K562 (cell line): ENCODE measurements at regions not wholly inside any gene's neighbourhood (a gene's known extent, or its start where the extent isn't known, plus 50 kb on each side); places are given as distances from the start of the nearest gene placed in this dataset.

Source experiments
- ATAC-seq: fragments of 200-7000 bp; cut with Tn5 transposase; 3 replicates; pipeline ENCODE4 v1.9.1; 2020; ENCODE audit warnings: moderate library complexity
- BruUV-seq: library from RNA; stranded (reverse); fragments of 400-500 nt; replicated peaks from 2 replicates; lab custom pipeline; 2021; lab: Mats Ljungman, UMichigan
- CTCF ChIA-PET: fragments of 300-600 bp; formaldehyde crosslinking; extraction: SDS; loops from one replicate; lab custom pipeline; 2021; ENCODE audit warnings: low intra/inter-chr PET ratio; lab: Yijun Ruan, JAX
- POLR2A ChIA-PET: fragments of 300-600, 350-650 bp; sonication (Branson Sonifier 250); formaldehyde crosslinking; extraction: SDS; loops from one replicate; lab custom pipeline; 2021; ENCODE audit warnings: antibody characterized with exemption, inconsistent platforms; lab: Yijun Ruan, JAX
- DNase-seq, 4 experiments: peaks; one replicate each; pipeline versions ENCODE4 v3.0.0 to v3.0.0-alpha.2; 2011 to 2018; ENCODE audit warnings: low spot score in 3 of 4, mixed read lengths in 3 of 4; ENCODE audit errors: extremely low read depth in 1 of 4
- FAIRE-seq: peaks from 2 replicates; lab custom pipeline; 2011; peaks lifted over from hg19 to GRCh38; lab: Jason Lieb, UNC
- H2AFZ ChIP-seq: 2 replicates; pipeline ENCODE4 v1.6.0; 2011; ENCODE audit warnings: low read depth, low read length, control low read depth, inconsistent platforms
- H3K27ac ChIP-seq: fragments of 200-600 bp; 3 replicates; pipeline ENCODE4 v1.8.0; 2011; ENCODE audit warnings: low read depth, mild to moderate bottlenecking, control low read depth, inconsistent platforms, low read length, moderate library complexity, mixed read lengths; ENCODE audit errors: extremely low read depth
- H3K27me3 ChIP-seq, 2 experiments: fragments of 300-600 bp in 1 of 2; 2 replicates in 1 of 2; 3 replicates in 1 of 2; pipeline versions ENCODE4 v1.6.0 to v1.8.0; 2011; ENCODE audit warnings: inconsistent platforms in 2 of 2, low read length in 2 of 2, mild to moderate bottlenecking in 1 of 2, mixed read lengths in 1 of 2, moderate library complexity in 1 of 2; ENCODE audit not compliant: control insufficient read depth in 2 of 2, insufficient read depth in 2 of 2
- H3K36me3 ChIP-seq: fragments of 300-600 bp; 3 replicates; pipeline ENCODE4 v1.8.0; 2011; ENCODE audit warnings: mild to moderate bottlenecking, low read length, inconsistent platforms; ENCODE audit not compliant: control insufficient read depth, insufficient read depth
- H3K4me1 ChIP-seq, 2 experiments: fragments of 200-600 bp in 1 of 2; replicated peaks in 1 of 2; 2 replicates in 1 of 2; 3 replicates in 1 of 2; pipeline versions ENCODE4 v1.5.1 to v1.8.0; 2011; ENCODE audit warnings: inconsistent platforms in 2 of 2, low read length in 2 of 2, mild to moderate bottlenecking in 1 of 2, mixed read lengths in 1 of 2, moderate library complexity in 1 of 2; ENCODE audit not compliant: control insufficient read depth in 2 of 2, insufficient read depth in 2 of 2
- H3K4me2 ChIP-seq: 2 replicates; pipeline ENCODE4 v1.6.1; 2011; ENCODE audit warnings: low read length, control low read depth, inconsistent platforms, mixed read lengths; ENCODE audit not compliant: insufficient read depth
- H3K4me3 ChIP-seq: fragments of 200-600 bp; sonication (generic), shearing (Covaris generic); 2 replicates; pipeline ENCODE4 v1.5.1; 2016; ENCODE audit warnings: control low read depth, inconsistent platforms
- H3K79me2 ChIP-seq: fragments of 200-600 bp; 3 replicates; pipeline ENCODE4 v1.8.0; 2011; ENCODE audit warnings: low read length, inconsistent platforms; ENCODE audit not compliant: control insufficient read depth, insufficient read depth
- H3K9ac ChIP-seq, 2 experiments: 2 replicates each; pipeline versions ENCODE4 v1.6.0 to v1.6.1; 2011; ENCODE audit warnings: low read depth in 2 of 2, low read length in 2 of 2, control low read depth in 1 of 2, inconsistent platforms in 1 of 2, mild to moderate bottlenecking in 1 of 2, mixed read lengths in 1 of 2; ENCODE audit not compliant: insufficient read depth in 1 of 2
- H3K9me1 ChIP-seq: one replicate; pipeline ENCODE4 v1.6.0; 2011; ENCODE audit warnings: inconsistent platforms, mild to moderate bottlenecking, low read length, moderate library complexity; ENCODE audit not compliant: control insufficient read depth, insufficient read depth
- H3K9me3 ChIP-seq: replicated peaks from 2 replicates; pipeline ENCODE4 v1.5.1; 2011; ENCODE audit warnings: low read depth, low read length, inconsistent platforms; ENCODE audit not compliant: control insufficient read depth, insufficient read depth
- H4K20me1 ChIP-seq: replicated peaks from 2 replicates; pipeline ENCODE4 v1.6.1; 2011; ENCODE audit warnings: low read length, inconsistent platforms, mixed read lengths; ENCODE audit not compliant: control insufficient read depth, insufficient read depth
- E2F3 ChIP-seq: fragments of 250-450 bp; sonication (Bioruptor Pico); IDR thresholded peaks from 2 replicates; pipeline ENCODE4 v1.4.0; 2020; ENCODE audit warnings: mild to moderate bottlenecking
- HNRNPH1 ChIP-seq: fragments of 200-400 bp; formaldehyde crosslinking; optimal IDR thresholded peaks from 2 replicates; pipeline ENCODE3; 2017; ENCODE audit warnings: low read depth, mild to moderate bottlenecking, low read length, moderate library complexity
- HNRNPUL1 ChIP-seq: fragments of 200-400 bp; formaldehyde crosslinking; IDR thresholded peaks from 2 replicates; pipeline ENCODE4 v1.6.1; 2017; ENCODE audit warnings: low read length
- MAFK ChIP-seq: IDR thresholded peaks from 2 replicates; pipeline ENCODE4 v1.6.1; 2011; ENCODE audit warnings: low read length, improper control_type of control experiment
- NCOA6 ChIP-seq: fragments of 450-650 bp; IDR thresholded peaks from 2 replicates; pipeline ENCODE4 v1.6.1; 2017; ENCODE audit warnings: mild to moderate bottlenecking
- NFATC3 ChIP-seq: fragments of 450-650 bp; IDR thresholded peaks from 2 replicates; pipeline ENCODE4 v1.6.1; 2017; ENCODE audit warnings: mild to moderate bottlenecking
- NFYB ChIP-seq: IDR thresholded peaks from 2 replicates; pipeline ENCODE4 v1.6.1; 2011; ENCODE audit warnings: mild to moderate bottlenecking, moderate library complexity; ENCODE audit not compliant: insufficient read length; ENCODE audit errors: extremely low read depth
- POU5F1 ChIP-seq: fragments of 150-350 bp; IDR thresholded peaks from 2 replicates; pipeline ENCODE4 v1.6.1; 2014; ENCODE audit warnings: borderline replicate concordance, low read length, low read depth, mild to moderate bottlenecking; ENCODE audit not compliant: partially characterized antibody
- RBBP5 ChIP-seq: fragments of 200-600 bp; sonication (generic); IDR thresholded peaks from 2 replicates; pipeline ENCODE4 v1.6.1; 2012; ENCODE audit warnings: borderline replicate concordance, mild to moderate bottlenecking, low read length, control low read depth, inconsistent platforms; ENCODE audit not compliant: insufficient read depth, poor library complexity, severe bottlenecking
- RCOR1 ChIP-seq, 2 experiments: IDR thresholded peaks; 2 replicates each; pipeline ENCODE4 v1.6.1; 2012; ENCODE audit warnings: low read depth in 2 of 2, low read length in 2 of 2, borderline replicate concordance in 1 of 2, improper control_type of control experiment in 1 of 2
- TAL1 ChIP-seq: fragments of 450-650 bp; IDR thresholded peaks from 2 replicates; pipeline ENCODE4 v1.6.1; 2016; ENCODE audit warnings: mild to moderate bottlenecking
- TGIF2 ChIP-seq: sonication (generic); formaldehyde crosslinking; IDR thresholded peaks from 2 replicates; pipeline ENCODE4 v1.8.1; 2022; ENCODE audit warnings: mild to moderate bottlenecking, missing genetic modification reagents, moderate library complexity
- ZBTB7A ChIP-seq: IDR thresholded peaks from 2 replicates; pipeline ENCODE4 v1.6.1; 2011; ENCODE audit warnings: low read depth, mild to moderate bottlenecking, low read length, moderate library complexity, borderline replicate concordance; ENCODE audit not compliant: control insufficient read depth
- ZKSCAN1 ChIP-seq: fragments of 150-350 bp; IDR thresholded peaks from 2 replicates; pipeline ENCODE4 v1.6.1; 2016; ENCODE audit warnings: low read depth, low read length
- ZNF830 ChIP-seq: fragments of 250-450 bp; sonication (Bioruptor Pico); IDR thresholded peaks from 2 replicates; pipeline ENCODE4 v1.5.0; 2021; ENCODE audit warnings: mild to moderate bottlenecking
- in situ Hi-C: fragments of 300-500 bp; cut with MboI; formaldehyde crosslinking; loops from 4 replicates; pipeline ENCODE4 v1.15.0; 2018; ENCODE audit warnings: inconsistent platforms, mixed read lengths
- intact Hi-C: fragments of 100-400 bp; cut with micrococcal nuclease; formaldehyde crosslinking; loops from 2 replicates; pipeline ENCODE4 v1.14.2; 2022
- TF ChIP-seq, protein P1 (sequence below): fragments of 250-450 bp; sonication (Bioruptor Pico); IDR thresholded peaks from 2 replicates; pipeline ENCODE4 v1.5.0; 2021; ENCODE audit warnings: mild to moderate bottlenecking, borderline replicate concordance
- TF ChIP-seq, protein P2 (sequence below): fragments of 450-650 bp; IDR thresholded peaks from 2 replicates; pipeline ENCODE4 v1.6.1; 2017; ENCODE audit warnings: mild to moderate bottlenecking, moderate library complexity
- TF ChIP-seq, protein P3 (sequence below): fragments of 250-450 bp; sonication (Bioruptor Pico); IDR thresholded peaks from 2 replicates; pipeline ENCODE4 v1.5.0; 2020; ENCODE audit warnings: mild to moderate bottlenecking, borderline replicate concordance
- TF ChIP-seq, protein P4 (sequence below): sonication (generic); formaldehyde crosslinking; IDR thresholded peaks from 2 replicates; pipeline ENCODE4 v1.5.0; 2020; ENCODE audit warnings: missing genetic modification reagents

DNA sequence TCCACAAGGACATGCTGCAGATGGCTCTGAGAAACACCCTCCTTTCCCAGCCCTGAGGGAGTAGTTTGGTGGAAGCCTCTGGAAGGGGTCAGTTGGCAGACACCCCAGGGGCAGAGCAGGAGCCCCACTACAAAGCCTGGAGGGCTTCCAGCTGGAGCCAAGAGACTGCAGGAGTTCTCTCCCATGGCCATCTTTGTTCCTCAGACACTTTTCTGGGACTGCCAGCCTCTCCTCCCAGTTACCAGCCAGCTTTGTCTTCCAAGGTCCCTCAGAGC is 91.0 kb upstream of the PJA1 start:
- H3K9me3 ChIP-seq = no peaks in the 10 kb centered on the region
- no peaks in the 10 kb centered on the region for H3K4me1 ChIP-seq
- H3K9me1 ChIP-seq = no peaks in the 10 kb centered on the region
- in situ Hi-C loops = no loop called here
- ChIA-PET POLR2A (no interaction called here), CTCF (no interaction called here)
- no peak overlapping the region for H3K27ac ChIP-seq
- no peaks in the 10 kb centered on the region for H4K20me1 ChIP-seq
- H2AFZ ChIP-seq = no peak overlapping the region
- H3K4me3 ChIP-seq = no peak overlapping the region
- H3K36me3 ChIP-seq = no peaks in the 10 kb centered on the region
- intact Hi-C loops = no loop called here
- FAIRE-seq (no peak), ATAC-seq (no peak), DNase-seq (no peak)
- H3K4me2 ChIP-seq = no peak overlapping the region
- H3K79me2 ChIP-seq = no peaks in the 10 kb centered on the region
- no peak overlapping the region for H3K9ac ChIP-seq
- BruUV-seq = no TSS peak
- H3K27me3 ChIP-seq = peaks cover 0 to 6% of the 10 kb centered on the region in 2 experiments; a peak in 1 of 5 replicates
- TF ChIP-seq NFATC3 (no peak), MAFK (no peak), NFYB (no peak), TGIF2 (CRISPR knock-in tag) (no peak), TAL1 (no peak), NCOA6 (no peak), ZKSCAN1 (no peak), HNRNPUL1 (no peak), ZNF830 (CRISPR knock-in tag) (no peak), E2F3 (CRISPR knock-in tag) (no peak), RCOR1 (IDR thresholded peaks at IDR 0.05; ENCODE audit: borderline replicate concordance in 1 of 2, low read depth in 2 of 2, low read length in 2 of 2) (no peak), ZBTB7A (no peak), POU5F1 (no peak), HNRNPH1 (no peak), RBBP5 (no peak)
- TF ChIP-seq, protein P1, sequence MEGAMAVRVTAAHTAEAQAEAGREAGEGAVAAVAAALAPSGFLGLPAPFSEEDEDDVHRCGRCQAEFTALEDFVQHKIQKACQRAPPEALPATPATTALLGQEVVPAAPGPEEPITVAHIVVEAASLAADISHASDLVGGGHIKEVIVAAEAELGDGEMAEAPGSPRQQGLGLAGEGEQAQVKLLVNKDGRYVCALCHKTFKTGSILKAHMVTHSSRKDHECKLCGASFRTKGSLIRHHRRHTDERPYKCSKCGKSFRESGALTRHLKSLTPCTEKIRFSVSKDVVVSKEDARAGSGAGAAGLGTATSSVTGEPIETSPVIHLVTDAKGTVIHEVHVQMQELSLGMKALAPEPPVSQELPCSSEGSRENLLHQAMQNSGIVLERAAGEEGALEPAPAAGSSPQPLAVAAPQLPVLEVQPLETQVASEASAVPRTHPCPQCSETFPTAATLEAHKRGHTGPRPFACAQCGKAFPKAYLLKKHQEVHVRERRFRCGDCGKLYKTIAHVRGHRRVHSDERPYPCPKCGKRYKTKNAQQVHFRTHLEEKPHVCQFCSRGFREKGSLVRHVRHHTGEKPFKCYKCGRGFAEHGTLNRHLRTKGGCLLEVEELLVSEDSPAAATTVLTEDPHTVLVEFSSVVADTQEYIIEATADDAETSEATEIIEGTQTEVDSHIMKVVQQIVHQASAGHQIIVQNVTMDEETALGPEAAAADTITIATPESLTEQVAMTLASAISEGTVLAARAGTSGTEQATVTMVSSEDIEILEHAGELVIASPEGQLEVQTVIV (CRISPR knock-in tag) = no peak
- TF ChIP-seq, protein P2, sequence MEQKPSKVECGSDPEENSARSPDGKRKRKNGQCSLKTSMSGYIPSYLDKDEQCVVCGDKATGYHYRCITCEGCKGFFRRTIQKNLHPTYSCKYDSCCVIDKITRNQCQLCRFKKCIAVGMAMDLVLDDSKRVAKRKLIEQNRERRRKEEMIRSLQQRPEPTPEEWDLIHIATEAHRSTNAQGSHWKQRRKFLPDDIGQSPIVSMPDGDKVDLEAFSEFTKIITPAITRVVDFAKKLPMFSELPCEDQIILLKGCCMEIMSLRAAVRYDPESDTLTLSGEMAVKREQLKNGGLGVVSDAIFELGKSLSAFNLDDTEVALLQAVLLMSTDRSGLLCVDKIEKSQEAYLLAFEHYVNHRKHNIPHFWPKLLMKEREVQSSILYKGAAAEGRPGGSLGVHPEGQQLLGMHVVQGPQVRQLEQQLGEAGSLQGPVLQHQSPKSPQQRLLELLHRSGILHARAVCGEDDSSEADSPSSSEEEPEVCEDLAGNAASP = no peak
- TF ChIP-seq, protein P3, sequence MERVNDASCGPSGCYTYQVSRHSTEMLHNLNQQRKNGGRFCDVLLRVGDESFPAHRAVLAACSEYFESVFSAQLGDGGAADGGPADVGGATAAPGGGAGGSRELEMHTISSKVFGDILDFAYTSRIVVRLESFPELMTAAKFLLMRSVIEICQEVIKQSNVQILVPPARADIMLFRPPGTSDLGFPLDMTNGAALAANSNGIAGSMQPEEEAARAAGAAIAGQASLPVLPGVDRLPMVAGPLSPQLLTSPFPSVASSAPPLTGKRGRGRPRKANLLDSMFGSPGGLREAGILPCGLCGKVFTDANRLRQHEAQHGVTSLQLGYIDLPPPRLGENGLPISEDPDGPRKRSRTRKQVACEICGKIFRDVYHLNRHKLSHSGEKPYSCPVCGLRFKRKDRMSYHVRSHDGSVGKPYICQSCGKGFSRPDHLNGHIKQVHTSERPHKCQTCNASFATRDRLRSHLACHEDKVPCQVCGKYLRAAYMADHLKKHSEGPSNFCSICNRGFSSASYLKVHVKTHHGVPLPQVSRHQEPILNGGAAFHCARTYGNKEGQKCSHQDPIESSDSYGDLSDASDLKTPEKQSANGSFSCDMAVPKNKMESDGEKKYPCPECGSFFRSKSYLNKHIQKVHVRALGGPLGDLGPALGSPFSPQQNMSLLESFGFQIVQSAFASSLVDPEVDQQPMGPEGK = no peak
- TF ChIP-seq, protein P4, sequence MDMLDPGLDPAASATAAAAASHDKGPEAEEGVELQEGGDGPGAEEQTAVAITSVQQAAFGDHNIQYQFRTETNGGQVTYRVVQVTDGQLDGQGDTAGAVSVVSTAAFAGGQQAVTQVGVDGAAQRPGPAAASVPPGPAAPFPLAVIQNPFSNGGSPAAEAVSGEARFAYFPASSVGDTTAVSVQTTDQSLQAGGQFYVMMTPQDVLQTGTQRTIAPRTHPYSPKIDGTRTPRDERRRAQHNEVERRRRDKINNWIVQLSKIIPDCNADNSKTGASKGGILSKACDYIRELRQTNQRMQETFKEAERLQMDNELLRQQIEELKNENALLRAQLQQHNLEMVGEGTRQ (CRISPR knock-in tag) = no peak
